ENCODE measurements at regions not wholly inside any gene's neighbourhood (a gene's known extent, or its start where the extent isn't known, plus 50 kb on each side); places are given as distances from the start of the nearest gene placed in this dataset.
"Not testable (repeated sequence)": the region's sequence is repeated elsewhere in the genome, so short reads cannot be mapped to it uniquely, and the experiment has no call there.

DNA sequence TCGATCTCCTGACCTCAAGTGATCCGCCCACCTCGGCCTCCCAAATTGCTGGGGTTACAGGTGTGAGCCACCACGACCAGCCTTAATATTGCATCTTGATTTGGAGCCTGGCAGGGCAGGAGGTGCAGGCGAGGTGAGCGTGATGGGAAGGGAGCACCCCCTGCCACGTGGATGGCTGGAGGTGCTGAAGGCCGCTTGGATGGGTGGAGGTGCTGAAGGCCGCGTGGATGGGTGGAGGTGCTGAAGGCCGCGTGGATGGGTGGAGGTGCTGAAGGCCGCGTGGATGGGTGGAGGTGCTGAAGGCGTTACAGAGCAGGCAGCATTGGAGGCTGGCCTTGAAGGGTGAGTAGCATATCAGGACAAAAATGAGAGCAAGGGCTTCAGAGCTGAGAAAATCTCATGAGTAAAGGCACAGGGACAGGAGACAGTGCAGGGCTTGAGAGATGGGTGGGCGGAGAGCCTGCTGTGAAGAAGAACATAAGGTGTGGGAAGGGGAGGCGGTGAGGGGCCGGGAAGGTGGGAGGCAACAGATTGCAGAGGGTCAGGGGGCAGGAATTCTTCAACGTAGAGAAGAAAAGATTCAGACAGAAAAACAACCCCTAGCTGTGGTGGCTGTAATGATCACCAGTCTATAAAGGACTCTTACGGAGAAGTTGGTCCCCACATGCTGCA is 101.7 kb upstream of the SEC14L1 start:
- no peak for DNase-seq

DNA sequence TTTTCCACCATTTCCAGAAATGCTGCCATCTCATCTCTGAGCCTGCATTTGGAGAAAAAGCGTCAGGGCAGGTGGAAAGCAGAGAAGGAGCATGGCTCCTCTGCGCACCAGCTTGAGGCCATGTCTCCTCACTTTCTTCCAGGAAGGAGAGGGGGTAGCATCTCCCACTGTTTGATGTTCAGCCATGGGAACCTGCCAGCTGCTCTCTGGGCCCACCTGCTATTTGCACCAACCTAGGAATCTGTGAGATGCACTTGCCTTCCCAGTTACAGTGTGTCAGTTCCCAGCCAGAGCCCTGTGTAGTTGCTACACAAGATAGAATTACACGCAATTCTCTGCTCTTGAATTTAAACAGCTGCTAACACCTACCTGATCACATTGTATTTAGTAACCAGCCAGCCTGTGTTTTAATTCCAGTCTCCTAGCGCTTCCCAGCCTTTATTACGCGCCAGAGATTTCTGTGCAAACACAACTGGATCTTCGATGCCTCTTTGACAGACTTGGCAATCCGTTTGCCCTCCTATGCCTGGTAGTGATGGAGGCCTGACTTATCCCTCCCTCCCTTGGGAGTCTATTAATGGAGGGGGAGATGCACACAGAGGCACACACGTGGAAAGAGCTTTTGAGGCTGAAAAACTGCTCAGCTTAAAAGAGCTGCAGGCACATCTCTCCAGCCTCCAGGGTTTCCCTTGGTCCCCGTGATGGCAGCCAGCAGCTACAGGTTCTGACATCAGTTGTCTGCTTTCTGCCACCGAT is 98.1 kb upstream of the SEC14L1 start:
- no peak for DNase-seq

DNA sequence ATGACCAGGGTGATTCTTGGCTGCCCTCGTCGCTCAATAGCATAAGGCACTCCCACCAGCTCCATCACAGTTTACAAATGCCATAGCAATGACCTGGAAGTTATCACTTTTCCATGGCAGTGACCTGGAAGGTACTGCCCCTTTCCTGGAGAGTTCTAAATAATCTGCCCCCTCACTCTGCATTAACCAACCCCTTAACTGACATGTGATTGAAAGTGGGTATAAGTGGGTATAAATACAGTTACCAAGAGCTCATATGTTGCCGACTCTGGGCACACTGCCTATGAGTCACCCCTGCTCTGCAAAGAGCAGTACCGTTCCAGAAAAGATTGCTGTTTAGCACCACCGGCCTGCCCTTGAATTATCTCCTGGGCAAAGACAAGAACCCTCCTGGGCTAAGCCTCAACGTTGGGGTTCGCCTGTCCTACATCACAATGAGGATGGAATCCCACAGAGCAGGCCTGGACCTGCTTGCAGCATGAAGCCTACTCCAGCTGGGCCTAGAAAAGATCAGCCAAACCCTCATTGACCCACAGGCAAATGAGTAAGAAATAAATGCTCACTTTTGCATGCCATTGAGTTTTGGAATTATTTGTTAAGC is 95.2 kb upstream of the SEC14L1 start:
- no peak for DNase-seq

DNA sequence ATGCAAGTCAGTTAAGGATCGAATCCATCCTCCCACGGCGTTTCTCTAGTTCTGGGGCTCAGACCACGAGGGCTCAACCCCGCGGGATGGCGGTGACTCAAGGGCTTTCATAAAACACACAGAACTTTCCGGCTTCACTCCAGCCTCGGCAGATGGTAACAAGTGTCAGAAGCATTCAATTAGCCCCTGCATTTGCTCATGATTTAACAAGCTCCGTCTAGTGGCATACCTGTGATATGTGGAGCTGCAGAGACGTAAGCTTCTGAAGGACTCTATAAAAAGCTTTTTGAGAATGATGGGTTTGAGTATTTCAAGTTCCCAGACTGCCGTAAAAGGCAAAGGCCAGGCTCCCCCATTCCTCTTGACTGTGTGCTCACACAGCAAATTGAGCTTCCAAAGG is 91.3 kb upstream of the SEC14L1 start:
- DNase-seq, result no peak

DNA sequence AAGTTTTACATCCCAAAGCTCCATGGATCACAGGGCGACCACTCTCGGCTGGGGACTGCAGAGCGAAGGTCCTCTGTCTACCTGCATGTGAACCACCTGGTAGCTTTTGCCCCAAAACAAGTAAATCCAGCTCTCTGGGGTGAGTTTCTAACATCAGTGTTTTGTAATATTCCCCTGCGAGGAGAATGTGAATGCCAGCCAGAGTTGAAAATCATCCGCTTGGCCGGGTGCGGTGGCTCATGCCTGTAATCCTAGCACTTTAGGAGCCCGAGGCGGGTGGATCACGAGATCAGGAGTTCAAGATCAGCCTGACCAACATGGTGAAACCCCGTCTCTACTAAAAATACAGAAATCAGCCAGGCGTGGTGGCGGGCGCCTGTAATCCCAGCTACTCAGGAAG is 89.9 kb upstream of the SEC14L1 start:
- not testable (repeated sequence) for DNase-seq

DNA sequence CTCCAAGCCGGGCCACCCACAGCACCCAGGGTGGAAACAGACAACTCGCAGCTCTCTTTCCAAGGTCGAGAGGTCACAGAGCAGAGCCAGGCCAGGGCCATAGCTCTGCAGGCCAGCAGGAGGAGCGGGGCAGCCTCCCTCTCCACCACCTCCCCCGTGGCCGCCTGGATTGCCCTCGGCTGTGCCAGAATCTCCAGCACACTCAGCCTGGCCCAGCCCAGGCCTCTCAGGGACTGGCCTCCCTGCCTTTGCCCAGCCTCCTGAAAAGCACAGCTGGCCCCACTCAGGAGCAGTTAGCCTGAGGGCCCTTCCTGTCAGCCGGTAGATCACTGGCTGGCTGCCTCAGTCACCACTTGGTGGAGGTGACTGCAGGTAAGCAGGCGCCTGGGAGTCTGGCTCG is 85.8 kb upstream of the SEC14L1 start:
- DNase-seq, result no peak

DNA sequence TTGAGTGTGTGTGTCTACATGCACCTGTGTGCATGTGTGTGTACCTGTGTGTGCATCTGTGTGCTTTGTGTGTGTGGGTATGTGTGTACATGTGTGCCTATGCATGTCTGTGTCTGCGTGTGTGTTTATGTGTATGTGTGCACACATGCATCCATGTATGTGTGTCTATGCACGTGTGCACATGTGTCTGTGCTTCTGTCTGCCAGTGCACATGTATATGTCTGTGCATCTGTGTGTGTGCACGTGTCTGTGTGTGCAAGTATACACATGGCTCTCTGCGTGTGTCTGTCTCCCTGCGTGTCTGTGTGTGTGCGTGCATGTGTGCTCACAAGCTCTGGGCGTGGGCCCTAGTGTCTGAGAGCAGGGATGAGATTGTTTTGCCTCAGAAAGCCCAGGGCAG is 85.3 kb upstream of the SEC14L1 start:
- DNase-seq, result no peak

DNA sequence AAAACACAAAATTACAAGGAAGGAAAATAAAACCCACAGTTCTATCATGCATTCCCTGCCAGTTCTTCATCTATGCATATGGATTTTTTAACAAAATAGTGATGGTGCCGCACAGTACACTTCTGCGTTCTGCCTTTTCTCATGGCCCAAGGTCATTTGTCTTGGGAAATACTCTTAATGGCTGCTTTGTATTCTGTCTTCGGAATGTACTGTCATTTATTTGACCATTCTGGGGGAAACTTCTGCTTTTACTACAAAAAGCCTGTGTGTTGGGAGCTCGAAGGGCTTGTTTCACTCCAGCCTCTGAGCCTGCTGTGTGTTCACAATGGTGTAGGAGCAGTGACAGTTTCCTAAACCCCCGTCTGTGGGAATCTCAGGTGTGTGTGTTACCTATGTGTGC is 82.8 kb upstream of the SEC14L1 start:
- DNase-seq, result no peak

DNA sequence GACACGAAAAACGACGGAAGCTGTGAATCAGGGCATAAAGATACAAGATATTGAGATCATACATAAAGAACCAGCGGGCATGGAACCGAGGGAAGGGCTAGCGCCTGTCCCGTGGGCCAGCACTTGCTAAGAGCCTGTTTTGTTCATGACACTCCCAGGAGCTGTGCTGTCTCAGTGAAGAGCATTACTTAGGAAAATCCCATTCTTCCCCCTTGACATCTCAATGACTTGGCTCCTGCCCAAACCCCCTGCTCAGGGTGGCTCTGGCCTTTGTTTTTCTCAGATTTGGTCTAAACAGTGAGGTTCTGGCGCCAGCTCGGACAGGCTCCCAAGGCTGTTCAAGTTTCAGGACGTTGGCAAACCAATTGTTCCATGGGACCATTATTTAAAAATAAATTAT is 79.1 kb upstream of the SEC14L1 start:
- no peak for DNase-seq

DNA sequence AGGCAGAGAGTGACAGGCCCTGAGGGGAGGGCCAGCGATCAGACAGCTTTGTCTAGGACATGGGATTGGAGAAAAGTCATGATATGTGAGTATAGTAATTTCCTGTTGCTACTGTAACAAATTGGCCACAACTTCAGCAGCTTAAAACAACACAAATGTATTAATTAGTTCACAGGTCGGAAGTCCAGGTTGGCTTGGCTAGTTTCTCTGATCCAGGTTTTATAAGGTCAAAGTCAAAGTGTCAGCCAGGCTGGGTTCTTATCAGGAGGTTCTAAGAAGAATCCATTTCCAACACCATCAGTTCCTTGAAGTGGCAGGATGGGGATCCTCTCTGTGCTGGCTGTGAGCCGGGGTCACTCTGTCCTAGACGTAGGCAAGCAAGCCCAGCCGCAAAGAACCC is 76.2 kb upstream of the SEC14L1 start:
- DNase-seq, result no peak

DNA sequence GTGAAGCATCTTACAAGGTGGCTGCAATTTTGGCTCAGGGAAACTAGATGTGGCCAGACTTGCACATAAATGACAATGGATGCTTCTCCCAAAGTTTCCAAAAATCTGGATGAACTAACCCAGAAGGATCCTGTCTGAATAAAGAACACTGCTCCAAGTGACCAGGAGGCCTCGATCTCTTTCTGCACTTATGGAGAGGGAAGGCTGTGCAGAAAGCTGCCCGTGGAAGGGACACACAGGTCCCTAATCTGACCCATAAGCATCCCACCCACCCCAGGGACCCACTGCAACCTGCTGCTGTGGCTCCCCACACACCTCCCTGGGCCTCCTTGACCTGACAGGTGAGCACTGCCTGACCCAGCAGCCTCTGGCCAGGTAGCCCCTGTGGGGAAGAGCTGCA is 74.6 kb upstream of the SEC14L1 start:
- no peak for DNase-seq

DNA sequence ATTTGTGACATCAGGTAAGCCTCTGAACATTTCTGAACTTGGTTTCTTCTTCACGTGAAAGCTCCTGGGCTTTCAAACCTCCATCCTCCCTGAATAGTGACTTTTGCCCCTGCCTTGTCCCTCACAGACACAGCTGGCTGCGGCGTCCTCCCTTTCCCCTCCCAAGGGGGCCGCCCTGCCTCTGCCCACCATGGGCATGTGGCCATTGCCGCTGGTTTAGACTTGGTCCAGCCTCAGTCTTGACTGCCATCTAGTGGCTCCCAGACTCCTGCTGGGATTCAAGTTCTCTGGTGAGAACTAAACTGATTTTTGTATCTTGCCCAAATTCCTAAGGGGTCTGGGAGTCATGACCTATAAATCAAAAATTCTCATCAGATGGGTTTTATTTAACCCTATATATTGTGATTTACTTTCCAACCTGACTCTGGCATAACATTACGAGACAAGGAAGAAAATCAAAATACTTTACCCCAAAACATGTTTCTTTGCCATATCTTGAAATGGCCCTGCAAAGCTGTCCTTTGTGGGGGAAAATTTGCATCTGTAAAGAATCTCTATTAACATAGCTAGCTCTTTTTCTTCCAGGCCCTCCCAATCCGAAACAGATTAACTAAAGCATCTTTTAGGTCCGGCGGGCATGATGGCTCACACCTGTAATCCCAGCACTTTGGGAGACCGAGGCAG is 73.9 kb upstream of the SEC14L1 start:
- peak; percentile 50 to 54 for DNase-seq

DNA sequence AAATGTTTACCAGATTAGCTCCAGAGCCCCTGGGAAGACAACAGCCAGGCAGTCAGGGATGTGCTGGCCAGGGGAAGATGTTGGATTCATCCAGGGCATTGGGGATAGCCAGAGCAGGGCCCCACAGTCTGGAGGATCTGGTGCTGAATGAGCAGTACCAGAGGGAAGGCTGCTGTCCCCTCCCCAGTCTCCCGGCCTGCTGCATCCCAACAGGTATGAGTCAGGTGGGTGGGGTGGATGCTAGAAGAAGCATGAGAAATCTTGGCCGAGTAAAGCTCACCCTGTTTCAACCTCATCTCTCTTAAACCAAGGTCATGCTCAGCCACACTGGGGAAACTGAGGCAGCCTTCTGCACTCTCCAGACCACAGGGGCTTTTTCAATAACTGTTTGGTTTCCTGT is 71.9 kb upstream of the SEC14L1 start:
- no peak for DNase-seq

DNA sequence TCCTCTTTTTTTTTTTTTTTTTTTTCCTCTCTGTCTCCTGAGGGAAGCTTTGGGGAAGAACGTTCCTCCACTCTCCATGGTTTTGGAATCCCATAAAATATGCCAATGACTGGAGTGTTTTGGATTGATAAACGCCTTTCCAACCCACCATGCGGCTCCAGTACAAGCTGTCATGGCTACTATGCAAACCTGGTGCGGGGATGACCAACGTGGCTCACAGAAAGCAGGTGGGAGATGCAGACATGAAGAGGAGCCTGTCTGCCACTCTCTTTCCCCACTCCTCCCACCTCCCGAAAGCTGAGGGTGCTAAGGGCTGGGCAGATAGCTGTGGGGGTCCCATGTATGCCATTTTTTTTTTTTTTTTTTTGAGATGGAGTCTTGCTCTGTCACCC is 69.9 kb upstream of the SEC14L1 start:
- no peak for DNase-seq

DNA sequence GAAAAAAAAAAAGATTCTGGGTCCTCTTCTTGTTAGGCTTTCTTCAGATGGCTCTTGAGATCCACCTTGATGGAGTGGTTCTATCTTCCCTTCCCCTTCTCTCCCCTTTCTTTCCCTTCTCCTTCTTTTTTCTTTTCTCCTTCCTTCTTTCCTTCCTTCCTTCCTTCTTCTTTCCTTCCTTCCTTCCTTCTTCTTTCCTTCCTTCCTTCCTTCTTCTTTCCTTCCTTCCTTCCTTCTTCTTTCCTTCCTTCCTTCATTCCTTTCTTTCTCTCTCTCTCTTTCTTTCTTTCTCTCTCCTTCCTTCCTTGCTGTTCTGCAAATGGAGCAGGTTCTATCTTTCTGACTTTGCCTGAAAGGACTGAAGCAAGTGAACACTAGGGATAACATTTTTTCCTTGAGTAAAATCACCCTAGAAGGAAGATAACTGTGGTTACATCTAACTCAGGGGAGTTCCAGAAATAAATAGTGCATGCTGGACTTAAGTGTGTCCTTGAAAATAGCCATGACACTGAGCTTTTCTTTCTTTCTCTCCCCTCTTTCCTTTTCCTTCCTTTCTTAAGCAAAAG is 68.8 kb upstream of the SEC14L1 start:
- no peak for DNase-seq

DNA sequence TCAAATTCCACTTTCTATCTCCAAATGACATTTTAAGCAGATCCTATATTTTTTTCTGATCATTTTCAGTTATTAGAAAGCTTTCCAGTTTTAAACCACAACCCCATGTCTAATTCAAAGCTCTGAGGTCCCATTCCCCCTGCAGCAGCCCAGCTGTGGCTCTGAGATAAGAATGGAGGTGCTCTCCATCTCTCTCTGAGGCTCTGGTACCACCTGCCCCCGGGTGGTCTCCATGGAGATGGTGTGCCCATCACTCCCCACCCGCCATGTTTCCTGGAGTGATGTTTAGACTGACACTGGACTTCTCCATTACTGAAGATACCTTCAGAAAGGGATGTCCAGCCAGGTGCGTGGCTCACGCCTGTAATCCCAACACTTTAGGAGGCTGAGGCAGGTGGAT is 68.1 kb upstream of the SEC14L1 start:
- no peak for DNase-seq

DNA sequence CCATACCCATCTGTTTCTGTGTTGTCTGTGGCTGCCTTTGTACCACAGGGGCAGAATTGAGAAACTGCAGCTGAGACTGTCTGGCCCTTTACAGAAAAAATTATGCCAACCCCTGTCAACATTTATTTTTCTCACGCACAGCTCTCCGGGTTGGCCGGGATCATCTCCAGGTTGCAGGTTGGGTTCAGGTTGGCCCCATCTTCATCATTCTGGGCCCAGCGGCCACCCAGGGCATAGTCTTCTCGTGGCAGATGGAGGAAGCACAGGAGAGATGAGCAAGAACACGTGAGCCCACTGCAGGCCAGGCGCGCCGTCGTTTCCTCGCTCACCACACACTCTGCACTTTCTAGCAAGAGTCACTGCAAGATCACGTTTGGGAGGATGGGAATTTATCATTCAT is 66.1 kb upstream of the SEC14L1 start:
- no peak for DNase-seq

DNA sequence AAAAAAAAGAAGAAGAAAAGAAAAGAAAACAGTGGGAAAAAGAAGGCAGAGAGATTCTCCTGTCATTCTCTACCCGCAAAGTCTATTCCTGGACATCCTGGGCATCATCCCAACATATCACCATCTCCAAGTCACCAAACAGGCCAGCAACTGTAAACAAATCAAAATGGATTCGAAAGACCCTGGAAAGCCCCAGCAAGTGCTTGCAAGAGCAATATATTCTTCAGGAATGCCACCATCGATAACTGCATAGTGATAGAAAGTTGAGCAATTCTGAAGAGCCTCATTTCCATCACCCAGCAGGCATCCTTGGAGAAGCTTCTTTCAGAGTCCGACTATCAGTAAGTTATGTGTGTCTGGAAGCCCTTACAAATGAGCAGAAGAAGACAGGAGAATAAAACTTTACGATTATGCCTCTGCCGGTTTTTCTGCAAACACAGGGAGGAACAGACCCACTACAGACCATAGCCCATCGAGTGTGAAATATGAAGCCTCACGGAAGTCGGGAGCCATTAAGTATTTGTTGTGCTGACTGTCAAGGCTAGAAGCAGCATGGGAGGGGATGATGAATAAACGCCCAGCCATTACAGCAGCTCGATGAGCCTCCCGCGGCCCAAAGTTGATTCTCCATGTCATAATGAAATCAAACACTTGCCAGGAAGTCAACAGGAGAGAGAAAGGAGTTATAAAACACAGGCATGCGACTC is 64.5 kb upstream of the SEC14L1 start:
- DNase-seq, result no peak

DNA sequence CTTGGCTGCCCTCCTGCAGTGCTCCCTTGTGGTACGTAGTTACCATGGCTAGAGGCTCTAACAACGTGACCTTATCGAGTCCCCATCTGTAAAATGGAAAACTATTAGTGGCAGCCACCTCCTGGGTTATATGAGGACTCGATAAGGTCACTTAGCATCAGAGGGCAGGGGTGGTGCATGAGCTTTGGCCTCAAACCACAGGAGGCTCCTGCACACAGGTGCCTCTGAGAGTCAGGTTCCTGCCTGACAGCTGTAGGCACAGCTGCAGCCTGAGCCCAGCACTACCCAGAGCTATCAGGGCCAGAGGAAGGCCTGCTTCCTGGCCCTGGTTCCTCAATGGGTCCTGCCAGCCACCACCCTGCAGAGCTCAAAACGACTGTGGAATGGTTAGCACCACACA is 57.2 kb upstream of the SEC14L1 start:
- no peak for DNase-seq

DNA sequence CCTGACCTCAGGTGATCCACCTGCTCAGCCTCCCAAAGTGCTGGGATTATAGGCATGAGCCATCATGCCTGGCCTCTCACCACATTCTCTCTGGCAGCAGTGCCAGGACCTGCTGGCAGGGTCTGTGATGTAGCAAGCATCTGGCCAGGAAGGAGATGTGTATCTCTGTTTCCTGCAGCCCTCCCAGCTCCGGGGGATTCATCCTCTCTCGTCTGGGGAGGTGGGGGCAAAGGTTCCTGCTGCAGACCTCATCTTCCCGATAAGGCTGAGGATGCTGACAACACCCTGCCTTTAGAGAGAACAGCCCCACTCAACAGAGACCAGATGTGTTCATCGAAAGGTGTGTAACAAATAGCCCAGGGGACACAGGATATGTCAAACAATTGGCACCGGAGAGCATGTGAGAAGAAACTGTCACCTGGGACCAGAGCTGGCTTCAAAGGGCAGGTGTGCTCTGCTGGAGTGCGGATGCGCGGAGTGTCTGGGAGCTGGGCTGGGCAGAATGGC is 54.8 kb upstream of the SEC14L1 start:
- DNase-seq, result no peak

DNA sequence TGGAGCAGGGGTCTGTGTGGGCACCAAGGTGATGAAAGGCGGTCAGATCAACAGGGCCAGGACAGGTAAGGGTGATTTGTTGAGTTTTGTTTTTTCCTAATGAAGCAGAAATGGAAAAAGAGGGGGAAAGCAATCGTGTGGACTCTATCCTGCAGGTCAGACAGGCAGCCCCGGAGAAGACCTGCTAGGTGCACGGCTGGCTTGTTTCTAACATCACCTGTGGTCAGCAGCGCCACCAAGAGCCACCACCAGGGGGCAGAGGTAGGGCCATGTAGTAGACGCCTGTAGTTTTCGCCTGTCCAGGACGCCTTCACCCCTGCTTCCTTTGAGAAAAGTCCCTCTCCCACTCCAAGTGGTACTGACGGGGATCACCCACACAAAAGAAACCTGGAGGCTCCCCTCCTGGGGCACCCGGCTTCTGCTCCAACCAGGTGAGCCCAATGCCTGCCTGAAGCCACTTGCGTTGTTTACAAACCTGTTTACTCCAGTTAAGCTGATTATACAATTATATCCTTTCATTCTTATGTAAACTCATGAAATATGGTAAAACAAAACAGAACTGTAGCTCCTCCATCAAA is 54.2 kb upstream of the SEC14L1 start:
- DNase-seq, result peak; percentile 92 to 93

Data from activated T-cell treated with anti-CD3 and anti-CD28 coated beads, Interleukin-2, amount 50 U/mL, for 48 hours (primary cell).